ENCODE measurements at regions not wholly inside any gene's neighbourhood (a gene's known extent, or its start where the extent isn't known, plus 50 kb on each side); places are given as distances from the start of the nearest gene placed in this dataset.

GRCh38 chr4:30600246-30601017 is 119.7 kb upstream of the PCDH7 start:
- TF ChIP-seq POLR2A (IDR thresholded peaks at IDR 0.05; ENCODE audit: low read length) (no peak), GATA1 (IDR thresholded peaks at IDR 0.05; ENCODE audit: low read depth, low read length) (no peak)
